Lower leg skin (tissue), 3 donors: ENCODE measurements at regions not wholly inside any gene's neighbourhood (a gene's known extent, or its start where the extent isn't known, plus 50 kb on each side); places are given as distances from the start of the nearest gene placed in this dataset.

Experiments used
- POLR2A ChIP-seq, 2 donors: fragments of 450-650 bp; IDR thresholded peaks; one replicate each; pipeline ENCODE4 v1.6.1; 2016 to 2017; ENCODE audit warnings: antibody characterized with exemption in 2 of 2, mild to moderate bottlenecking in 1 of 2, moderate library complexity in 1 of 2
- TF ChIP-seq, protein P1 (sequence below), 3 donors: fragments of 450-650 bp; IDR thresholded peaks; one replicate each; pipeline ENCODE4 v1.5.1; 2016; ENCODE audit warnings: antibody characterized with exemption in 3 of 3, mild to moderate bottlenecking in 3 of 3, moderate library complexity in 2 of 3

GRCh38 chr13:78409172-78409571, 194.2 kb downstream of the POU4F1 start:
- TF ChIP-seq POLR2A (IDR thresholded peaks at IDR 0.05), result no peak
- TF ChIP-seq, protein P1, sequence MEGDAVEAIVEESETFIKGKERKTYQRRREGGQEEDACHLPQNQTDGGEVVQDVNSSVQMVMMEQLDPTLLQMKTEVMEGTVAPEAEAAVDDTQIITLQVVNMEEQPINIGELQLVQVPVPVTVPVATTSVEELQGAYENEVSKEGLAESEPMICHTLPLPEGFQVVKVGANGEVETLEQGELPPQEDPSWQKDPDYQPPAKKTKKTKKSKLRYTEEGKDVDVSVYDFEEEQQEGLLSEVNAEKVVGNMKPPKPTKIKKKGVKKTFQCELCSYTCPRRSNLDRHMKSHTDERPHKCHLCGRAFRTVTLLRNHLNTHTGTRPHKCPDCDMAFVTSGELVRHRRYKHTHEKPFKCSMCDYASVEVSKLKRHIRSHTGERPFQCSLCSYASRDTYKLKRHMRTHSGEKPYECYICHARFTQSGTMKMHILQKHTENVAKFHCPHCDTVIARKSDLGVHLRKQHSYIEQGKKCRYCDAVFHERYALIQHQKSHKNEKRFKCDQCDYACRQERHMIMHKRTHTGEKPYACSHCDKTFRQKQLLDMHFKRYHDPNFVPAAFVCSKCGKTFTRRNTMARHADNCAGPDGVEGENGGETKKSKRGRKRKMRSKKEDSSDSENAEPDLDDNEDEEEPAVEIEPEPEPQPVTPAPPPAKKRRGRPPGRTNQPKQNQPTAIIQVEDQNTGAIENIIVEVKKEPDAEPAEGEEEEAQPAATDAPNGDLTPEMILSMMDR (IDR thresholded peaks at IDR 0.05), result no peak
